Transverse colon (tissue), 4 donors: ENCODE measurements at regions not wholly inside any gene's neighbourhood (a gene's known extent, or its start where the extent isn't known, plus 50 kb on each side); places are given as distances from the start of the nearest gene placed in this dataset.

Experiments
- CTCF ChIP-seq, 5 experiments: fragments of 200-600 bp in 3 of 5; fragments of 450-650 bp in 2 of 5; sonication (generic) in 3 of 5; IDR thresholded peaks; 1 replicate in 2 of 5; 2 replicates in 3 of 5; pipeline ENCODE4 v1.5.1; 2016 to 2017; ENCODE audit warnings: antibody characterized with exemption in 5 of 5, inconsistent platforms in 3 of 5, mild to moderate bottlenecking in 2 of 5, moderate library complexity in 1 of 5
- POLR2AphosphoS5 ChIP-seq, 3 donors: sonication (generic); formaldehyde crosslinking; IDR thresholded peaks; one replicate each; pipeline ENCODE4 v1.6.1; 2016; ENCODE audit warnings: antibody characterized with exemption in 3 of 3

- TF ChIP-seq CTCF (IDR thresholded peaks at IDR 0.05), result no peak
- no peak for TF ChIP-seq POLR2AphosphoS5 (IDR thresholded peaks at IDR 0.05)
Measured at GRCh38 chr7:18302097-18302496, 193.5 kb upstream of the HDAC9 start.
